Keratinocyte (primary cell): ENCODE measurements at regions not wholly inside any gene's neighbourhood (a gene's known extent, or its start where the extent isn't known, plus 50 kb on each side); places are given as distances from the start of the nearest gene placed in this dataset.

ENCODE experiments used
- DNase-seq: peaks from one replicate; pipeline ENCODE4 v3.0.0-alpha.2; 2011; ENCODE audit warnings: low read depth, missing footprints, low spot score
- FAIRE-seq: peaks from 2 replicates; lab custom pipeline; 2011; peaks lifted over from hg19 to GRCh38; lab: Jason Lieb, UNC
- H2AFZ ChIP-seq: 2 replicates; pipeline ENCODE4 v1.6.0; 2012; ENCODE audit warnings: low read length, control low read depth, inconsistent platforms; ENCODE audit not compliant: control insufficient read depth
- H3K27ac ChIP-seq: 2 replicates; pipeline ENCODE4 v1.5.1; 2011; ENCODE audit warnings: low read length; ENCODE audit not compliant: control insufficient read depth, insufficient read depth
- H3K27me3 ChIP-seq: 3 replicates; pipeline ENCODE4 v1.6.0; 2011; ENCODE audit warnings: low read length; ENCODE audit not compliant: control insufficient read depth, insufficient read depth; ENCODE audit errors: extremely low read depth
- H3K36me3 ChIP-seq, 2 experiments: 2 replicates in 1 of 2; 3 replicates in 1 of 2; pipeline ENCODE4 v1.5.1; 2011; ENCODE audit warnings: low read length in 2 of 2, mild to moderate bottlenecking in 1 of 2; ENCODE audit not compliant: control insufficient read depth in 2 of 2, insufficient read depth in 2 of 2; ENCODE audit errors: extremely low read depth in 1 of 2
- H3K4me1 ChIP-seq: 3 replicates; pipeline ENCODE4 v1.5.1; 2011; ENCODE audit warnings: low read length; ENCODE audit not compliant: control insufficient read depth, insufficient read depth; ENCODE audit errors: extremely low read depth
- H3K4me2 ChIP-seq: 3 replicates; pipeline ENCODE4 v1.6.0; 2011; ENCODE audit warnings: low read depth, low read length; ENCODE audit not compliant: control insufficient read depth, insufficient read depth; ENCODE audit errors: extremely low read depth
- H3K4me3 ChIP-seq, 3 experiments: fragments of 200-600 bp in 1 of 3; sonication (generic) in 1 of 3; 2 replicates in 2 of 3; 3 replicates in 1 of 3; pipeline ENCODE4 v1.5.1; 2011 to 2016; ENCODE audit warnings: low read length in 3 of 3, mild to moderate bottlenecking in 3 of 3, control low read depth in 2 of 3, inconsistent platforms in 1 of 3, low read depth in 1 of 3, mixed read lengths in 1 of 3, mixed run types in 1 of 3, moderate library complexity in 1 of 3; ENCODE audit not compliant: control insufficient read depth in 2 of 3, insufficient read depth in 2 of 3; ENCODE audit errors: extremely low read depth in 1 of 3
- H3K79me2 ChIP-seq: 2 replicates; pipeline ENCODE4 v1.6.0; 2012; ENCODE audit warnings: low read length; ENCODE audit not compliant: control insufficient read depth, insufficient read depth
- H3K9ac ChIP-seq: 3 replicates; pipeline ENCODE4 v1.6.0; 2011; ENCODE audit warnings: low read length; ENCODE audit not compliant: control insufficient read depth, insufficient read depth; ENCODE audit errors: extremely low read depth
- H3K9me1 ChIP-seq: 3 replicates; pipeline ENCODE4 v1.6.0; 2011; ENCODE audit warnings: low read length; ENCODE audit not compliant: control insufficient read depth, insufficient read depth; ENCODE audit errors: extremely low read depth
- H3K9me3 ChIP-seq: 2 replicates; pipeline ENCODE4 v1.5.1; 2012; ENCODE audit warnings: low read depth, low read length; ENCODE audit not compliant: control insufficient read depth
- H4K20me1 ChIP-seq: 3 replicates; pipeline ENCODE4 v1.6.0; 2011; ENCODE audit warnings: low read length; ENCODE audit not compliant: control insufficient read depth, insufficient read depth; ENCODE audit errors: extremely low read depth
- CTCF ChIP-seq, 3 experiments: IDR thresholded peaks in 1 of 3; conservative IDR thresholded peaks in 1 of 3; optimal IDR thresholded peaks in 1 of 3; 2 replicates in 2 of 3; 3 replicates in 1 of 3; pipeline versions ENCODE3 to v1.5.1; 2011; ENCODE audit warnings: low read length in 3 of 3, mild to moderate bottlenecking in 3 of 3, moderate library complexity in 2 of 3, control low read depth in 1 of 3, inconsistent platforms in 1 of 3; ENCODE audit not compliant: insufficient read depth in 2 of 3; ENCODE audit errors: extremely low read depth in 1 of 3
- EZH2 ChIP-seq: IDR thresholded peaks from one replicate; pipeline ENCODE4 v1.6.1; 2012; ENCODE audit warnings: inconsistent platforms, mild to moderate bottlenecking, low read length, moderate library complexity
- dilution Hi-C: fragments of 300-500 bp; cut with MboI; formaldehyde crosslinking; loops from one replicate; pipeline ENCODE4 v1.7.0; 2020; ENCODE audit warnings: low sequenced_read_pairs; ENCODE audit not compliant: extremely low pct_ligation_motif_present

GRCh38 chr2:62567669-62568068 is 61.7 kb upstream of the TMEM17 start:
- Histone ChIP-seq H3K36me3 (no peaks in the 10 kb centered on the region), H3K27ac (no peak overlapping the region), H3K4me2 (no peak overlapping the region), H4K20me1 (no peaks in the 10 kb centered on the region), H3K27me3 (no peaks in the 10 kb centered on the region), H2AFZ (no peak overlapping the region), H3K9me1 (no peaks in the 10 kb centered on the region), H3K4me1 (peaks cover 11% of the 10 kb centered on the region), H3K4me3 (no peak overlapping the region), H3K79me2 (no peaks in the 10 kb centered on the region), H3K9me3 (no peaks in the 10 kb centered on the region), H3K9ac (no peak overlapping the region)
- TF ChIP-seq EZH2 (no peak), CTCF (optimal IDR thresholded peaks at IDR 0.05 in 1 of 3, IDR thresholded peaks at IDR 0.05 in 1 of 3, conservative IDR thresholded peaks at IDR 0.05 in 1 of 3; ENCODE audit: extremely low read depth in 1 of 3, insufficient read depth in 2 of 3, low read length in 3 of 3) (no peak)
- DNase-seq (no peak), FAIRE-seq (no peak)
- dilution Hi-C loops: no loop called here

GRCh38 chr2:62566847-62567246 is 60.9 kb upstream of the TMEM17 start:
- Histone ChIP-seq H3K36me3 (no peaks in the 10 kb centered on the region), H2AFZ (no peak overlapping the region), H3K9ac (no peak overlapping the region), H3K4me1 (peaks cover 11% of the 10 kb centered on the region), H3K27ac (no peak overlapping the region), H4K20me1 (no peaks in the 10 kb centered on the region), H3K4me2 (no peak overlapping the region), H3K27me3 (no peaks in the 10 kb centered on the region), H3K79me2 (no peaks in the 10 kb centered on the region), H3K9me3 (no peaks in the 10 kb centered on the region), H3K9me1 (no peaks in the 10 kb centered on the region), H3K4me3 (no peak overlapping the region)
- TF ChIP-seq EZH2 (no peak), CTCF (optimal IDR thresholded peaks at IDR 0.05 in 1 of 3, IDR thresholded peaks at IDR 0.05 in 1 of 3, conservative IDR thresholded peaks at IDR 0.05 in 1 of 3; ENCODE audit: extremely low read depth in 1 of 3, insufficient read depth in 2 of 3, low read length in 3 of 3) (no peak)
- DNase-seq: no peak
- dilution Hi-C loops: no loop called here
- no peak for FAIRE-seq
